ENCODE measurements at regions not wholly inside any gene's neighbourhood (a gene's known extent, or its start where the extent isn't known, plus 50 kb on each side); places are given as distances from the start of the nearest gene placed in this dataset.

DNA sequence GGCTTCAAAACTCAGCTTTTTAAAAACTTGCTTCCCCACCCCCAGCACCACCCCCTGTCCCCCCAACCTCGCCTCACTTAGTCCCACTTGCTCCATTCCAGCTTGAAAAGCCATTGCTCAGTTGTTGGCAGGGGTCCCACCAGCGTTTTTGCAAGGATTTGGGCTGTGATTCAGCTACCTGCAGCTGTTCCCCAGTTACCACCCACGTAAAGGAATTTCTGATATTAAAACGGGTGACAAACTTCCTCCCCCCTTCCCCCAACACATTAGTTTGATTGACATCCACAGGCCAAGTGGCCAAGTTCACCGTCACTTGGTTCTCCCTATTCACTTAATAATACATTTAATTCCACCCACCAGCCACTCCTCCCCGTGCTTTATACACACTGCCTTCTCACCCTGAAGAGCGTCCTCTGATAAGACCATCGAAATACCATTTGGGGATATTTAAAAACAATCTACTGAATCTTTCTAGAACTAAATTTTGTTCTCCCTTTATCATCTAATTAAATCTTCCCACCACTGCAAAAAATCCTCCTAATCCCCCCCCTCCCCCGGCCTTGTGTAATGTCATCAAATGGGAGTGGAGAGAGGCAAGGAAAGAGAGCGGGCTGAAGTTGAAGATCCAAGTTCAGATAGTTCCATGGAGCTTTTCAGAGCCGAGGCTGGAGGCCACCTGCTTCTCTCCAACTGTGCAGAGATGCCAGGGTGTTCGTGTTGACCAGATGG, 55.1 kb downstream of the SOX9 start:
- Histone ChIP-seq H3K4me1 (peaks cover 24 to 27% of the 10 kb centered on the region in 2 donors), H3K36me3 (no peaks in the 10 kb centered on the region), H3K27ac (peak overlapping the region; percentile 37 to 70 (median 60)), H3K27me3 (no peaks in the 10 kb centered on the region), H3K4me3 (replicated peaks in 1 of 3) (no peak overlapping the region), H3K9me3 (no peaks in the 10 kb centered on the region)
- intact Hi-C loops (cut with DNase I): no loop called here
- DNase-seq: peak; percentile 78 to 80
- WGBS, 2 donors: 35 to 37% methylated on average over 11 to 12 of the region's 12 CpGs
- TF ChIP-seq CTCF (IDR thresholded peaks at IDR 0.05) (no peak), POLR2A (IDR thresholded peaks at IDR 0.05) (no peak)

- TF ChIP-seq POLR2A (IDR thresholded peaks at IDR 0.05) (no peak), CTCF (IDR thresholded peaks at IDR 0.05) (no peak)
- Histone ChIP-seq H3K4me1 (peaks cover 25 to 27% of the 10 kb centered on the region in 2 donors), H3K4me3 (replicated peaks in 1 of 3) (no peak overlapping the region), H3K27ac (peak overlapping the region; percentile 37 to 70 (median 60)), H3K27me3 (no peaks in the 10 kb centered on the region), H3K9me3 (no peaks in the 10 kb centered on the region), H3K36me3 (no peaks in the 10 kb centered on the region)
- 61 to 69% methylated on average over 3 of the region's 3 CpGs for WGBS, 2 donors
- intact Hi-C loops (cut with DNase I): no loop called here
- DNase-seq: no peak
Measured at GRCh38 chr17:72176516-72176851, 55.7 kb downstream of the SOX9 start.

GRCh38 chr17:72176951-72177660, 56.3 kb downstream of the SOX9 start:
- Histone ChIP-seq H3K4me1 (peaks cover 31 to 33% of the 10 kb centered on the region in 2 donors), H3K27me3 (no peaks in the 10 kb centered on the region), H3K9me3 (no peaks in the 10 kb centered on the region), H3K4me3 (replicated peaks in 1 of 3) (no peak overlapping the region), H3K36me3 (no peaks in the 10 kb centered on the region), H3K27ac (peak overlapping the region; percentile 37 to 70 (median 60))
- TF ChIP-seq POLR2A (IDR thresholded peaks at IDR 0.05) (no peak), CTCF (IDR thresholded peaks at IDR 0.05) (no peak)
- intact Hi-C loops (cut with DNase I): no loop called here
- peak; percentile 48 to 55 for DNase-seq
- 32 to 36% methylated on average over 8 of the region's 8 CpGs for WGBS, 2 donors

GRCh38 chr17:72177738-72178137, 56.9 kb downstream of the SOX9 start:
- H3K4me3 ChIP-seq (replicated peaks in 1 of 3): no peak overlapping the region
- peaks cover 35 to 37% of the 10 kb centered on the region in 2 donors for H3K4me1 ChIP-seq
- H3K27me3 ChIP-seq: no peaks in the 10 kb centered on the region
- DNase-seq: no peak
- no peaks in the 10 kb centered on the region for H3K9me3 ChIP-seq
- intact Hi-C loops (cut with DNase I): no loop called here
- no peaks in the 10 kb centered on the region for H3K36me3 ChIP-seq
- WGBS, 2 donors: 93 to 98% methylated on average over 2 of the region's 2 CpGs
- peak overlapping the region in 1 of 3 donors; percentile 60 for H3K27ac ChIP-seq
- TF ChIP-seq CTCF (IDR thresholded peaks at IDR 0.05): no peak
- no peak for TF ChIP-seq POLR2A (IDR thresholded peaks at IDR 0.05)

DNA sequence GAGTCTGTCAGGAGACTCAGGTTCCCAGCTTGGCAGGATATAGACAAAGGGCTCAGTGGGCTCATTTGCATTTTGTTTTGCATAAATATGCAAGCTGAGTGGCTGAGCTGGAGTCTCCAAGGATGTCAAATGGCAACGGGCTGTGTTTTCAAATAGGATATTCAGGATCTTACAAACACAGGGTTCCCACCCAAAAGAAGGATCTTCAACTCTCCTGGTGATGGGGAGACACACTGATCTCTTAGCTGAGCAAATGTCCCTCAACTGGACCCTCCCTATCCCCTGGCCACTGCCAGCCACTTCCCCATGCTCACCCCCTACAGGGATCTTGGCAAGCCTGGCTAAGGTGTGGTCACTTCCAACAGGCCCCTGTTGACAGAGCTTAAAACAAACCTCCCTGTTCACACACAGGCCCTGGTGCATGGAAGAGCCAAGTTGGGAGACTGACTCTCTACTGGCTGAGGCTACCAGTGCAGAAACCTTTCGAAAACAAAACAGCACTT, 61.6 kb downstream of the SOX9 start:
- DNase-seq: peak; percentile 84 to 87
- Histone ChIP-seq H3K4me3 (replicated peaks in 1 of 3) (no peak overlapping the region), H3K9me3 (no peaks in the 10 kb centered on the region), H3K36me3 (no peaks in the 10 kb centered on the region), H3K4me1 (peaks cover 27 to 39% of the 10 kb centered on the region in 2 donors), H3K27me3 (no peaks in the 10 kb centered on the region), H3K27ac (peak overlapping the region; percentile 84 to 91 (median 86))
- TF ChIP-seq POLR2A (IDR thresholded peaks at IDR 0.05) (no peak), CTCF (IDR thresholded peaks at IDR 0.05) (no peak)
- intact Hi-C loops (cut with DNase I): no loop called here
- 12 to 21% methylated on average over 2 of the region's 2 CpGs for WGBS, 2 donors

Data from thyroid gland (tissue), 4 donors.